SH-SY5Y (cell line): ENCODE measurements at regions not wholly inside any gene's neighbourhood (a gene's known extent, or its start where the extent isn't known, plus 50 kb on each side); places are given as distances from the start of the nearest gene placed in this dataset.

ENCODE experiments used
- GATA2 ChIP-seq: IDR thresholded peaks from 2 replicates; pipeline ENCODE4 v1.6.1; 2011; ENCODE audit warnings: mild to moderate bottlenecking, low read depth, low read length
- GATA3 ChIP-seq: IDR thresholded peaks from 2 replicates; pipeline ENCODE4 v1.6.1; 2011; ENCODE audit warnings: low read depth, mild to moderate bottlenecking, low read length, moderate library complexity

DNA sequence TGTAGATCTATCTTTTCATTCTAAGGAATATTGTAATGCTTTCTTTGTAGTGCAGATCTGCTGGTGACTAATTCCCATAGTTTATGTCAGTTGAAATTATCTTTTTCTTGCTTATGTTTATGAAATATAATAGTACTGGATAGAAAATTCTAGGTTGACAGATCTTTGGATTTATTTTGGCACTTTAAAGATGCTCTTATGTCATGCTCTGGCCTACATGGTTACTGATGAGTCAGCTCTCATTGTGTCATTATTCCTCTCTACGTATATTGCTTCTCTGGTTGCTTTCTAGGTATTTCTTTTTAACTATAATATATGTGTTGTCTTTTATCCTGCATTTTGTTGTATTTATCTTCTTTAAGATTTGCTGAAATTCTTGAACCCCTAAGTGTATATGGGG is 955.5 kb upstream of the CHORDC1 start:
- TF ChIP-seq GATA3 = no peak
- TF ChIP-seq GATA2 = no peak

DNA sequence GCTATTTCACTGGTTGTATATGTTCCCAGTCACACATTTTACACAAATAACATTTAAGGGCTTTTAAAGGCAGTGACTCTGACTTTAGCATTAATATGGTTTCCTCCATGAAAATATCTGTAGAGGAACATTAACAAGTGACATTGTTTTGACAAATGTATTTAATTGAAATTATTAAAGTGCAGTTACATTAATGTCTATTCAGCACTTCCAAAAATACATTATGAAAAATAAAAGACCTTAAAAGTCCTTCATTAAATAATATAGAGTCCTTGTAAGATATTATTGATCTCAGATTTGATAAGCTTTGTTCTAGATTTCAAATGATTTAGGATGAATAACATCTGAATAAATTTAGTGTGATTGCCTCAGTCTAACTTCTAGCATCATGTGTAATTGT is 951.9 kb upstream of the CHORDC1 start:
- TF ChIP-seq GATA2 = no peak
- no peak for TF ChIP-seq GATA3

DNA sequence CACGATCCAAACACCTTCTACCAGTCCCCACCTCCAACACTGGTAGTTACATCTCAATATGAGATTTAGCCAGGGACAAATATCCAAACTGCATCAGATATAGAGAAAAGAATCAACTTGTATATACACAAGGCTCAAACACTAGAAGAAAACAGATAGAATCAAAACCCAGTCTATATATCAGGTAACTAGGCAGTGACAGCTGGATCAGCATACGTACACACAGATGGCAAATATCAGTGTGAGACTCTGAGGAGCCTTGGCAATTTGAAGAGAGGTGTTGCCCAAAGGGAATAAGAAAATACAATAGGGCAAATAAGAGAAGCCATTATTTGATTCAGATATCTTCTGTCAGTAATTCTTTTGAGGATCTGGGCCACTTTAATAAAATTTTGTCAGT is 951.3 kb upstream of the CHORDC1 start:
- TF ChIP-seq GATA2 = no peak
- TF ChIP-seq GATA3 = no peak

DNA sequence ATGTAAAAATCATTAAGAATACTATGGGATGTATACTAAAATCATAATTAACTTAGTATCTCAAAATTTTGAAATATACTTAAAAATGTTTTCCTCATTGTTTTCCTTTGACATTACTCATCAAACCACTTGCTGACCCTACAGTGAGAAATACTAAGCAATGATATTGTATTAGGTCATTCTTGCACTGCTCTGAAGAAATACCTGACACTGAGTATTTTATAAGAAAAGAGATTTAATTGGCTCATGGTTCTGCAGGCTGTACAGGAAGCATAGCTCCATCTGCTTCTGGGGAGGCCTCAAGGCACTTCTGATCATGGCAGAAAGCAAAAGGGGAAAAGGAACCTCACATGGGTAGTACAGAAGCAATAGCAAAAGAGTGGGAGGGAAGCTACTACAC is 950.9 kb upstream of the CHORDC1 start:
- TF ChIP-seq GATA3 (no peak), GATA2 (no peak)

DNA sequence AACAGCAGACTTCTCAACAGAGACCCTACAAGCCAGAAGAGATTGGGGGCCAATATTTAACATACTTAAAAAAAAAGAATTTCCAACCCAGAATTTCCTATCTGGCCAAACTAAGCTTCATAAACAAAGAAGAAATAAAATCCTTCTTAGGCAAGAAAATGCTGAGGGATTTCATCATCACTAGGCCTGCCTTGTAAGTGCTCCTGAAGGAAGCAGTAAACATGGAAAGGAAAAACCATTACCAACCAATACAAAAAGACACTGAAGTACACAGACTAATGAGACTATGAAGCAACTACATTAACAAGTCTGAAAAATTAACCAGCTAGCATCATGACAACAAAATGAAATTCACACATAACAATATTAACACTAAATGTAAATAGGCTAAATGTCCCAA is 947.9 kb upstream of the CHORDC1 start:
- TF ChIP-seq GATA2 = no peak
- no peak for TF ChIP-seq GATA3

DNA sequence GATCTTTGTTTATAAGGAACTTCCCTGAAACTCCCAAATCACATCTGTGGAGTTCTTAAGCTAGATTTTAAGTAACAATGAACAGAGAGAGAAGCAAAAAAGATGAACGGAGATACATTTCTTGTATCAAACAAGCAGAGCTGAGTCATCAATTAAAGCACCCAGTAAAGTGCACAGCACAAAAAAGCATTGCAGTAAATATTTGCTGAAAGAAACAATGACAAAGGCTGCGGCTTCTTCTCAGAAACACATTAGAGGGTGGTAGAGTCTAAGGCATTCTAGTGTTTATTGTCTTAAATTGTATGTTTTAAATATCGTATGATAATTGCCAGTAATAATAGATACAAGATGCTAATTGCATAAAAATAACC is 941.6 kb upstream of the CHORDC1 start:
- TF ChIP-seq GATA2 (no peak), GATA3 (no peak)

DNA sequence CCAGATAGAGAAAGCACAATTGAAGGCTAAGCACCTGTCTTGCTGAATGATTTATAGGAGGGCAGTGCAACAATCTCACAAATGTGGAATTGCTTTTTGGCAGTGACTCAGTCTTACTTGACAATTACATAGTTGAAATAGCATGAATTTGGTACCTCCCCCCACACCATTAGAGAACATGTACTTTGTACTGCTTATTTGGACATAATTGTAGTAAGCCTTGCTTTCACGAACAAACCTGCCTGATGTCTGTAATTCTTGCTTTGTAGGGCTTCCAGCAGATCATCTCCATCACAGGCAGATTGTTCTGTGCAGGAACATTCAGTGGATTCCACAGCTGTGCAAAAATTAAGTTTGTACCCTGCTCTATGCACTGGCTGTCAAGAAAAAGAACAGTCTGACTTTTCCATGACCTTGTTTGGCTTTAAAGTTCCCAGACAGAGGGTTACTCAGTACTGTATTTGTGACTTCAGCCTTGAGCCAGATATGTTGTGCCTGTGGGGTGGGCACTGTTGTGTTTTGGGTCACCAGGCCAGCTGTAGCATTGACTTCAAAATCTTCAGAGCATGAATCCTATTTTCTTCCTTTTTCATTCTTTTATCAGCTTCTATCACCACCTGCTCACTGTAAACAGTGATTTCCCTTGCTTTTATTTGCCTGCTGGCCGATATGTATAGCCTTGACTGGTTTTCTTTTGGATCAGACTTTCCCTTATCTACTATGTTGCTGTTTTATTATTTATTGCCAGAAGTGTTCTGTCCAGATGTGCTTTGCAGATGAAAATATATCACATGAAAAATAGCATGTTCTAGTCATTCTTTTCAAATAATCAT is 941.0 kb upstream of the CHORDC1 start:
- TF ChIP-seq GATA2 = peak; percentile 88
- TF ChIP-seq GATA3 = peak; percentile 84

DNA sequence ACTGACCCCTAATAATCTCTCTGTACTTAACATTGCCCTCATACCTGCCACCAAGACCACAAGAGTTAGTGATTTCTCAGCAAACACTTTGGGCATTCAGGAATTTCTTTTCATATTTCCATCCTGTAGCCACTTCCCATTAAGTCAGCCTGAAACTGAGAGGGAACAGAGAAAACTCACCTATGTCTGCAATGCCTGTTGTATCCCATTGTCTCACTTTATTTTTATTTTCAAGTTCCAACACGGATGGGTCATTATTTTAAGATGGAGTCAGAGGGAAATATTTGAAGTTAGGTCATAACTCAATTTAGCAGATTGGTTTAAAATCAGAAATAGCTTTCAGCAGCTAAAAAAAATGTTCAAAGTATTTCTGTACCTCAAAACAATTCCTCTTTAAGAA is 937.8 kb upstream of the CHORDC1 start:
- TF ChIP-seq GATA3 (no peak), GATA2 (no peak)

DNA sequence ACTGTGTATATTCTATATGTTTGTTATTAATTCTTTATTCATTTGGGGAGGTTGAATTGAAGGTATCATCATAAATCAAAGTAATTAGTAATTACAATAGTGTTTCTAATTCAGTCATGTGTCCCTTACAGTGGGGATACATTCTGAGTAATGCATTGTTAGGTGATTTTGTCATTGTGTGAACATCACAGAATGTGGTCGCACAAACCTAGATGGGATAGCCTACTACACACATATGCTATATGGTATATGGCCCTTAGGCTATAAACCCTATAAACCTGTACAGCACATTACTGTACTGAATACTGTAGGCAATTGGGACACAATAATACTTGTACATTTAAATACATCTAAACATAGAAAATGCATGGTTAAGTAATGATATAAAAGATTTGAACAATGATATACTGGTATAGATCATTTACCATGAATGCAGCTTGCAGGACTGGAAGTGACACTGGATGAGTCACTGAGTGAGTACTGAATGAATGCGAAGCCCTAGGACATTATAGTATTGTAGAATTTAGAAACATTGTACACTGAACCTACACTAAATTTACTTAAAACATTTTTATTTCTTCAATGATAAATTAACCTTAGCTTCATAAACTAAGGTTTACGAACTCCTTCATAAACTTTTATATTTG is 936.2 kb upstream of the CHORDC1 start:
- no peak for TF ChIP-seq GATA2
- TF ChIP-seq GATA3 = no peak

DNA sequence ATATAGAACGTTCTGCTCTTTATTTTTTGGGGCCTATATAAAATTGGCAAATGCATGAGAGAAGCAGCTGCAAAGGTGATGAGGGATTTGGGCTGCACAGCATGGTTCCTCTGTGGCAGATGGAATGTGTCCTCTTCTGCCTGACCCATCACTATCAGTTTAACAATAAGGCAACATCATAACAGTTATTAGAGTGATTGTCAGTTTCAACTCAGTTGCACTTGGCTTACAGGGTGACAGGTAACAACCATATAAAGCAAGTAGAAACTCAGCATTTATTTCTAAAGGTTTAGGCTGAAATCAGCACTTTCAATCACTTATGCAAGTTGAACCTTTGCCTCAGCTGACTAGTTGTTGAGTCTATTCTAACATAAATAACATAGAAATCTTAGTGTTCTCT is 935.4 kb upstream of the CHORDC1 start:
- TF ChIP-seq GATA3 = no peak
- TF ChIP-seq GATA2 = no peak

DNA sequence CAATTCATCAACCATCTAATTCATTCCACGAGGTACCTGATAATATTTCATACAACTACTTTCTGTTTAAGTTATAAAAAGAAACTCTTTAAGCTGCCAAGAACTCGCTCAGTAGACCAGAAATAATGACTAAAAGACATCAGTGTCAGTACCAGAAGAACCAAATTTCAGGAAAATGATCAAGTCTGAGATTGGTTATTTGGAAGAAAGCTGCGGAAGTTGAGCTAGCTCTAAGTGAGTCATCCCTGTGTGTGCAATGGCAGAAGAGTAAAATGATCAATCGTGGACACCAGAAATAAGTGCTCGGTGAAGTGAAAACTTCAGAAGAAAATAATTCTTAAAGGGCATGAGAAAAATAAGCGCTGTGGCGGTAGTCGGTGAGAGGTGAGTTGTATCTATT is 933.2 kb upstream of the CHORDC1 start:
- TF ChIP-seq GATA3 = no peak
- TF ChIP-seq GATA2 = no peak

DNA sequence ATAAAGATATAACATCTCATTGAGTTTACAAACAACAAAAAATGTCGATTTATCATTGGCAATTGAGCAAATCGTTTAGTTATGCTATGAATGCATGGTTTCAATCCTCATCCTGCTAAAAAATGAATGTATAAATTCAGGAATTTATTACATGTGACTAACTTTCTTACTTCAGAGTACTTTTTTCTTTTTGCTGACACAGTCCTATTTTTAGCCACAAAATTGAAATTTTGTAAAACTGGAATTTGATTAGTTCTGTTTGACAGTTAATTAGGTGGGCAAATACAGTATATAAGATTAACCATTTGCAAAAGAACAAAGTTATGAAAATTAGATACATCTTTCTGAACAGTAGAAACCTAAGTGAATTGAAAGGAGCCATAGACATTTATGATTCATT is 925.0 kb upstream of the CHORDC1 start:
- no peak for TF ChIP-seq GATA2
- no peak for TF ChIP-seq GATA3

DNA sequence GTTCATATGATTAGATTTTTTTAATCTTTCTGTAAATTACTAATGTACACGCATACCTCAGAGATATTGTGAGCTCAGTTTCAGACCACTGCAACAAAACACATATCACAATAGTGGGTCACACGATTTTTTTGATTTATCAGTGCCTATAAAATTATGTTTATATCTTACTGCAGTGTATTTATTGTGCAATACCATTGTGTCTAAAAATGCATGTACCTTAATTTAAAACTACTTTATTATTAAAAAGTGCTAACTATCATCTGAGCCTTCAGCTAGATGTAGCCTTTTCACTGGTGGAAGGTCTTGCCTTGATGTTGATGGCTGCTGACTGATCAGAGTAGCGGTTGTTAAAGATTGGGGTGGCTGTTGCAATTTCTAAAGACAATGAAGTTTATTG is 918.8 kb upstream of the CHORDC1 start:
- no peak for TF ChIP-seq GATA2
- TF ChIP-seq GATA3 = no peak

DNA sequence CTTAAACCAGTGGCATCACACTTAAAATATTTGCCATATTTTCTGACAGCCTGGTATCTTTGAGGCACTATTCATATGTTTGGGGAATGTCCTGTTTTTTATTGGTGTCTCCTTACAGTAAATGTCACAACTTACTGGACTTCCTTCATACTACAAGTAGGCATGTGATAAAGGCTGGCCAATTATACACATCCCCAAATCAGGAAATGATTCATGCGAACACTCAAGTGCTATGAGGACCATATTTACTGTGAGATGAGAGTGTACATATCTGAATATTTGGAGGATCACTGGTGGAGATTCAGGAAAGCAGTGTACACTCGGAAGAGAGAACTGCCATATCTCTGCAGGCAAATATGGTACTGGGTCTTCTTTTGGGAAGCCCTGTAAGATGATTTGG is 913.8 kb upstream of the CHORDC1 start:
- TF ChIP-seq GATA2 (no peak), GATA3 (no peak)

DNA sequence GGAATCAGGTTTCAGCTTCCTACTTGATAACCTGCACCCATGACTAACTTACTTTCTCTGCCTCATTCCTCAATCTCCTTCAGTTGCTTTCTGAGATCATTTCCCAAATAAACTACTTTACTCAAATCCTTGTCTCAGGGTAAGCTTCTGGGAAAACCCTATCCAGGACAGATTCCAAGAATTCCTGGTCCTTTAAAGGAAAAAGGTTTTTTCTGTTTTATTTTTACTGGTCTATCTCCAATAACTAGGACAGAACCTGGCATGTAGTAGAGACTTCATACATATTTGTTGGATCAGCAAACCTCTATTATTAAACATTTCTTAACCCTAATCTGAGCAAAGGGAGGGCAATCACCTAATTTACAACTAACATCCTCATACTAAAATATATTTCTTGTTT is 910.5 kb upstream of the CHORDC1 start:
- TF ChIP-seq GATA3 (no peak), GATA2 (no peak)

DNA sequence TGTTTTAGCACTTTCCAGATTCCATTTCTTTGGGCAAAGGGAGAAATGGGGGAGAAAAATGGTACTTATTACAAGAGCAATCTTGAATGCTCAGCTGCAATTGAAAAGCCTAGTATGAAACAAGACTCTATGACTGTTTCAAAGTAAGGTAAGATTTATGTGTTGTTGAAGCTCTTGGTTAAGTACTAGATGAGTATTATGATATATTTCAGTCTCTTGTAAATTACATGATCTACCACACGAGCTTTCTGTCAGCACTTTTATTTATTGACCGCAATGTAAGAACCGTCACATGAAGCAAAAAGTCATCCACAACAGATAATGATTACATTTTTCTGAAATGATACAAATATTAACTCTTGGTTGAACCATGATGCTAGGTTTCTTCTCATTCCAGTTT is 906.7 kb upstream of the CHORDC1 start:
- TF ChIP-seq GATA3 (no peak), GATA2 (no peak)
